A549 (cell line): ENCODE measurements at regions not wholly inside any gene's neighbourhood (a gene's known extent, or its start where the extent isn't known, plus 50 kb on each side); places are given as distances from the start of the nearest gene placed in this dataset.

ENCODE experiments used
- CHD2 ChIP-seq: fragments of 150-350 bp; IDR thresholded peaks from 2 replicates; pipeline ENCODE4 v1.6.1; 2014; ENCODE audit warnings: low read length; ENCODE audit not compliant: partially characterized antibody
- ESRRA ChIP-seq: fragments of 150-350 bp; IDR thresholded peaks from 2 replicates; pipeline ENCODE4 v1.6.1; 2014; ENCODE audit warnings: mild to moderate bottlenecking, low read length, borderline replicate concordance
- PHF8 ChIP-seq: fragments of 200-600 bp; sonication (generic); IDR thresholded peaks from 2 replicates; pipeline ENCODE4 v1.6.1; 2016; ENCODE audit warnings: low read depth, mild to moderate bottlenecking, antibody characterized with exemption, moderate library complexity, borderline replicate concordance
- POLR2A ChIP-seq: IDR thresholded peaks from 2 replicates; pipeline ENCODE4 v1.6.1; 2012; ENCODE audit warnings: mild to moderate bottlenecking, low read length
- TF ChIP-seq, protein P1 (sequence below): fragments of >200 bp; sonication (Bioruptor Twin); formaldehyde crosslinking; IDR thresholded peaks from 3 replicates; pipeline ENCODE4 v1.5.1; 2016
- TF ChIP-seq, protein P2 (sequence below): fragments of 200-600 bp; sonication (generic); IDR thresholded peaks from 2 replicates; pipeline ENCODE4 v1.6.1; 2016; ENCODE audit warnings: antibody characterized with exemption, mild to moderate bottlenecking, moderate library complexity
- TF ChIP-seq, protein P3 (sequence below): fragments of 150-350 bp; IDR thresholded peaks from 2 replicates; pipeline ENCODE4 v1.6.1; 2014; ENCODE audit warnings: low read depth, mild to moderate bottlenecking, low read length

DNA sequence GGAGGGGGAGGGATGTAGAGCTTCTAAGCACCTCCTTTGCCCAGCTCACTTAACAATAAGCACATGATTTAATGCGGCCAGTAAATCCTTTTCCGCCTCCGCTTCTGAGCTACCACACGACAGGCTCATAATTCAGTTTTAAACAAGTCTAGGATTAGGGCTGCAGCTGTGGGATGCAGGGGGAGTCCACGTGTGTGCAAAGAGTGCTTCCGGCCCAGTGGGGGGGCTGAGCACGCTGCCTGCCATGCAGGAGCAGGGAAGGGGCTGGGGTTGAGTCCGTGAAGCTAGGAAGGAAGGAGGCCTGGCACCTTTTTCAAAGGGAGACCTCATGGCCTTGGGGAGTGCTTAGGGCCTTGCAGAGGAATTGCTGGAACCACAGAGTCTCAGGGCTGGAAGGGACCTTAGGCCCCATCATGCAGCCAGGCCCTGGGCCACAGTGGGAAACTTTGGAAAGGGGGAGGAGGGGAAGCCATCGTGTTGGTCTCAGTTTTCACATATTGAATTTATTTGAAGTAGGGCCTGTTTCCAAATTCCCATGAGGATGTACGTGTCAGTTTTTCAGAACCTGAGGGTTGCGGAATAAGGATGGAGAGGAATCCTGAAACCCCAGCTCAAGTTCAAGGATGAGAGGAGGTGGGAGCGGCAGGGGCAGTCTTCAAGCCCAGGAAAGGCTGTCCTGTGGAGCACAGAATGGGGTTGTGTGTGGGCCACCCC lies 96.1 kb downstream of the VEGFA start:
- TF ChIP-seq ESRRA (no peak), PHF8 (no peak), CHD2 (no peak), POLR2A (no peak)
- TF ChIP-seq, protein P1, sequence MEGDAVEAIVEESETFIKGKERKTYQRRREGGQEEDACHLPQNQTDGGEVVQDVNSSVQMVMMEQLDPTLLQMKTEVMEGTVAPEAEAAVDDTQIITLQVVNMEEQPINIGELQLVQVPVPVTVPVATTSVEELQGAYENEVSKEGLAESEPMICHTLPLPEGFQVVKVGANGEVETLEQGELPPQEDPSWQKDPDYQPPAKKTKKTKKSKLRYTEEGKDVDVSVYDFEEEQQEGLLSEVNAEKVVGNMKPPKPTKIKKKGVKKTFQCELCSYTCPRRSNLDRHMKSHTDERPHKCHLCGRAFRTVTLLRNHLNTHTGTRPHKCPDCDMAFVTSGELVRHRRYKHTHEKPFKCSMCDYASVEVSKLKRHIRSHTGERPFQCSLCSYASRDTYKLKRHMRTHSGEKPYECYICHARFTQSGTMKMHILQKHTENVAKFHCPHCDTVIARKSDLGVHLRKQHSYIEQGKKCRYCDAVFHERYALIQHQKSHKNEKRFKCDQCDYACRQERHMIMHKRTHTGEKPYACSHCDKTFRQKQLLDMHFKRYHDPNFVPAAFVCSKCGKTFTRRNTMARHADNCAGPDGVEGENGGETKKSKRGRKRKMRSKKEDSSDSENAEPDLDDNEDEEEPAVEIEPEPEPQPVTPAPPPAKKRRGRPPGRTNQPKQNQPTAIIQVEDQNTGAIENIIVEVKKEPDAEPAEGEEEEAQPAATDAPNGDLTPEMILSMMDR: no peak
- TF ChIP-seq, protein P2, sequence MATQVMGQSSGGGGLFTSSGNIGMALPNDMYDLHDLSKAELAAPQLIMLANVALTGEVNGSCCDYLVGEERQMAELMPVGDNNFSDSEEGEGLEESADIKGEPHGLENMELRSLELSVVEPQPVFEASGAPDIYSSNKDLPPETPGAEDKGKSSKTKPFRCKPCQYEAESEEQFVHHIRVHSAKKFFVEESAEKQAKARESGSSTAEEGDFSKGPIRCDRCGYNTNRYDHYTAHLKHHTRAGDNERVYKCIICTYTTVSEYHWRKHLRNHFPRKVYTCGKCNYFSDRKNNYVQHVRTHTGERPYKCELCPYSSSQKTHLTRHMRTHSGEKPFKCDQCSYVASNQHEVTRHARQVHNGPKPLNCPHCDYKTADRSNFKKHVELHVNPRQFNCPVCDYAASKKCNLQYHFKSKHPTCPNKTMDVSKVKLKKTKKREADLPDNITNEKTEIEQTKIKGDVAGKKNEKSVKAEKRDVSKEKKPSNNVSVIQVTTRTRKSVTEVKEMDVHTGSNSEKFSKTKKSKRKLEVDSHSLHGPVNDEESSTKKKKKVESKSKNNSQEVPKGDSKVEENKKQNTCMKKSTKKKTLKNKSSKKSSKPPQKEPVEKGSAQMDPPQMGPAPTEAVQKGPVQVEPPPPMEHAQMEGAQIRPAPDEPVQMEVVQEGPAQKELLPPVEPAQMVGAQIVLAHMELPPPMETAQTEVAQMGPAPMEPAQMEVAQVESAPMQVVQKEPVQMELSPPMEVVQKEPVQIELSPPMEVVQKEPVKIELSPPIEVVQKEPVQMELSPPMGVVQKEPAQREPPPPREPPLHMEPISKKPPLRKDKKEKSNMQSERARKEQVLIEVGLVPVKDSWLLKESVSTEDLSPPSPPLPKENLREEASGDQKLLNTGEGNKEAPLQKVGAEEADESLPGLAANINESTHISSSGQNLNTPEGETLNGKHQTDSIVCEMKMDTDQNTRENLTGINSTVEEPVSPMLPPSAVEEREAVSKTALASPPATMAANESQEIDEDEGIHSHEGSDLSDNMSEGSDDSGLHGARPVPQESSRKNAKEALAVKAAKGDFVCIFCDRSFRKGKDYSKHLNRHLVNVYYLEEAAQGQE: no peak
- TF ChIP-seq, protein P3, sequence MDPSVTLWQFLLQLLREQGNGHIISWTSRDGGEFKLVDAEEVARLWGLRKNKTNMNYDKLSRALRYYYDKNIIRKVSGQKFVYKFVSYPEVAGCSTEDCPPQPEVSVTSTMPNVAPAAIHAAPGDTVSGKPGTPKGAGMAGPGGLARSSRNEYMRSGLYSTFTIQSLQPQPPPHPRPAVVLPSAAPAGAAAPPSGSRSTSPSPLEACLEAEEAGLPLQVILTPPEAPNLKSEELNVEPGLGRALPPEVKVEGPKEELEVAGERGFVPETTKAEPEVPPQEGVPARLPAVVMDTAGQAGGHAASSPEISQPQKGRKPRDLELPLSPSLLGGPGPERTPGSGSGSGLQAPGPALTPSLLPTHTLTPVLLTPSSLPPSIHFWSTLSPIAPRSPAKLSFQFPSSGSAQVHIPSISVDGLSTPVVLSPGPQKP: no peak
